ENCODE measurements at regions not wholly inside any gene's neighbourhood (a gene's known extent, or its start where the extent isn't known, plus 50 kb on each side); places are given as distances from the start of the nearest gene placed in this dataset.

GRCh38 chr11:107071129-107071528 is 52.9 kb upstream of the GUCY1A2 start:
- DNase-seq (ENCODE audit: low read depth, low spot score), result no peak
- in situ Hi-C loops (cut with HindIII; ENCODE audit: low pct_unique_long_range_greater_than_20kb, low sequenced_read_pairs), result no loop called here

Data from SK-MEL-5 (cell line).